Neuronal stem cell (in vitro differentiated cells): ENCODE measurements at regions not wholly inside any gene's neighbourhood (a gene's known extent, or its start where the extent isn't known, plus 50 kb on each side); places are given as distances from the start of the nearest gene placed in this dataset.

Source experiments
- DNase-seq: peaks from one replicate; pipeline ENCODE4 v3.0.0-alpha.2; 2013; ENCODE audit warnings: low spot score
- H2AFZ ChIP-seq: one replicate; pipeline ENCODE4 v1.6.1; 2013; ENCODE audit warnings: mild to moderate bottlenecking, low read length, inconsistent platforms
- H2AK5ac ChIP-seq: 2 replicates; pipeline ENCODE4 v1.6.1; 2013; ENCODE audit warnings: low read depth, mild to moderate bottlenecking, inconsistent platforms, low read length, moderate library complexity, mixed read lengths
- H2BK120ac ChIP-seq: 2 replicates; pipeline ENCODE4 v1.6.1; 2013; ENCODE audit warnings: low read depth, mild to moderate bottlenecking, inconsistent platforms, low read length, moderate library complexity, mixed read lengths
- H2BK12ac ChIP-seq: one replicate; pipeline ENCODE4 v1.6.1; 2013; ENCODE audit warnings: low read length, inconsistent platforms
- H2BK15ac ChIP-seq: 2 replicates; pipeline ENCODE4 v1.6.1; 2013; ENCODE audit warnings: mild to moderate bottlenecking, low read length, inconsistent platforms, mixed read lengths
- H2BK5ac ChIP-seq: one replicate; pipeline ENCODE4 v1.6.1; 2013; ENCODE audit warnings: inconsistent platforms, mild to moderate bottlenecking, low read length, moderate library complexity
- H3K14ac ChIP-seq: one replicate; pipeline ENCODE4 v1.6.1; 2013; ENCODE audit warnings: low read length, inconsistent platforms
- H3K18ac ChIP-seq: 2 replicates; pipeline ENCODE4 v1.6.1; 2013; ENCODE audit warnings: low read length, inconsistent platforms
- H3K23ac ChIP-seq: 2 replicates; pipeline ENCODE4 v1.6.1; 2013; ENCODE audit warnings: low read depth, mild to moderate bottlenecking, mixed read lengths, low read length, inconsistent platforms; ENCODE audit not compliant: poor library complexity
- H3K27ac ChIP-seq: replicated peaks from 3 replicates; pipeline ENCODE4 v1.5.1; 2013; ENCODE audit warnings: low read length, inconsistent platforms
- H3K27me3 ChIP-seq, 3 experiments: 2 replicates each; pipeline ENCODE4 v1.6.1; 2013; ENCODE audit warnings: low read length in 3 of 3, mild to moderate bottlenecking in 2 of 3, inconsistent platforms in 1 of 3, low read depth in 1 of 3, mixed read lengths in 1 of 3, moderate library complexity in 1 of 3; ENCODE audit not compliant: control insufficient read depth in 3 of 3, insufficient read depth in 3 of 3
- H3K36me3 ChIP-seq, 2 donors: replicated peaks in 1 of 2; 2 replicates each; pipeline ENCODE4 v1.6.1; 2013; ENCODE audit warnings: low read length in 2 of 2; ENCODE audit not compliant: control insufficient read depth in 2 of 2, insufficient read depth in 2 of 2
- H3K4ac ChIP-seq: 2 replicates; pipeline ENCODE4 v1.6.1; 2013; ENCODE audit warnings: inconsistent platforms, mild to moderate bottlenecking, low read length, moderate library complexity
- H3K4me1 ChIP-seq, 2 donors: 1 replicate in 1 of 2; 2 replicates in 1 of 2; pipeline ENCODE4 v1.6.1; 2013; ENCODE audit warnings: low read length in 2 of 2, low read depth in 1 of 2; ENCODE audit not compliant: control insufficient read depth in 2 of 2, insufficient read depth in 1 of 2
- H3K4me2 ChIP-seq: one replicate; pipeline ENCODE4 v1.6.1; 2013; ENCODE audit warnings: mild to moderate bottlenecking, low read length, inconsistent platforms; ENCODE audit not compliant: insufficient read depth, poor library complexity, severe bottlenecking
- H3K4me3 ChIP-seq, 2 donors: 2 replicates each; pipeline ENCODE4 v1.5.1; 2013; ENCODE audit warnings: low read length in 2 of 2, mild to moderate bottlenecking in 2 of 2, inconsistent platforms in 1 of 2, moderate library complexity in 1 of 2
- H3K79me1 ChIP-seq: one replicate; pipeline ENCODE4 v1.6.1; 2013; ENCODE audit warnings: low read depth, mild to moderate bottlenecking, inconsistent platforms, low read length, moderate library complexity
- H3K9ac ChIP-seq: one replicate; pipeline ENCODE4 v1.6.1; 2013; ENCODE audit warnings: mild to moderate bottlenecking, low read depth, low read length, inconsistent platforms; ENCODE audit not compliant: poor library complexity
- H3K9me3 ChIP-seq, 2 donors: replicated peaks in 1 of 2; 2 replicates each; pipeline versions ENCODE3 to v1.6.1; 2013; ENCODE audit warnings: low read length in 2 of 2, mild to moderate bottlenecking in 2 of 2, inconsistent platforms in 1 of 2, low read depth in 1 of 2, mixed read lengths in 1 of 2, moderate library complexity in 1 of 2; ENCODE audit not compliant: control insufficient read depth in 2 of 2, insufficient read depth in 1 of 2
- H4K8ac ChIP-seq: one replicate; pipeline ENCODE4 v1.6.1; 2013; ENCODE audit warnings: low read depth, mild to moderate bottlenecking, inconsistent platforms, low read length, moderate library complexity
- H4K91ac ChIP-seq: one replicate; pipeline ENCODE4 v1.6.1; 2013; ENCODE audit warnings: low read length, low read depth, mild to moderate bottlenecking, inconsistent platforms; ENCODE audit not compliant: poor library complexity
- WGBS, 2 donors: extraction: QIAGEN DNeasy Blood & Tissue Kit; methylation state at CpG; one replicate each; pipeline ENCODE4 v1.1.7; 2013; ENCODE audit warnings: missing lambda C conversion rate in 2 of 2, mixed read lengths in 1 of 2; ENCODE audit not compliant: insufficient read length in 2 of 2, insufficient replicate concordance in 1 of 2; ENCODE audit errors: extremely low coverage in 2 of 2; 5-methylcytosine and 5-hydroxymethylcytosine counted together

DNA sequence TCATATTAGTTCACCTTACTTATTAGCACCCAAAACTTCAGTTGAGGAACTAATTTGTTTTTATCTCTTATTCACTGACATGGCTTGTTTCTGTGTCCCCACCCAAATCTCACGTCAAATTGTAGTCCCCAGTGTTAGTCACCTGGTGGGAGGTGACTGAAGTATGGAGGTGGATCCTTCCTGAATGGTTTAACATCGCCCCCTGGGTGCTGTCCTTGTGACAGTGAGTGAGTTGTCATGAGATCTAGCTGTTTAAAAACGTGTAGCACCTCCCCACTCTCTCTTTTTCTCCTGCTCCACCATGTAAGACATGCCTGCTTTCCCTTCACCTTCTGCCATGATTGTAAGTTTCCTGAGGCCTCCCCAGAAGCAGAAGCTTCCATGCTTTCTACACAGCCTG, 75.0 kb upstream of the HECTD2 start:
- Histone ChIP-seq H3K79me1 (no peaks in the 10 kb centered on the region), H3K27ac (no peak overlapping the region), H3K4me2 (no peak overlapping the region), H2BK15ac (no peak overlapping the region), H2AK5ac (no peak overlapping the region), H3K23ac (no peak overlapping the region), H3K9ac (no peak overlapping the region), H2BK120ac (no peak overlapping the region), H4K91ac (no peak overlapping the region), H3K4me1 (no peaks in the 10 kb centered on the region), H2BK5ac (no peak overlapping the region), H3K18ac (no peak overlapping the region), H3K4ac (no peak overlapping the region), H3K9me3 (no peaks in the 10 kb centered on the region), H3K27me3 (no peaks in the 10 kb centered on the region), H3K36me3 (no peaks in the 10 kb centered on the region), H3K14ac (no peak overlapping the region), H2AFZ (no peak overlapping the region), H3K4me3 (no peak overlapping the region), H4K8ac (no peak overlapping the region), H2BK12ac (no peak overlapping the region)
- DNase-seq: no peak
- WGBS, 2 donors: no CpG with 5 or more reads among the region's 3 CpGs

GRCh38 chr10:91339729-91340128, 70.4 kb upstream of the HECTD2 start:
- no peak for DNase-seq
- WGBS, 2 donors: no CpG with 5 or more reads among the region's 1 CpG

GRCh38 chr10:91340613-91341362, 69.4 kb upstream of the HECTD2 start:
- no peaks in the 10 kb centered on the region for H3K27me3 ChIP-seq
- no peak overlapping the region for H2AK5ac ChIP-seq
- no peak overlapping the region for H4K8ac ChIP-seq
- H2BK5ac ChIP-seq: no peak overlapping the region
- no peaks in the 10 kb centered on the region for H3K79me1 ChIP-seq
- H3K4me2 ChIP-seq: no peak overlapping the region
- no peak overlapping the region for H3K18ac ChIP-seq
- no peak overlapping the region for H2BK120ac ChIP-seq
- 100% methylated on average over 1 of the region's 8 CpGs; no CpG with 5 or more reads in 1 of the 2 donors for WGBS, 2 donors
- H3K36me3 ChIP-seq: no peaks in the 10 kb centered on the region
- H3K4ac ChIP-seq: no peak overlapping the region
- no peak overlapping the region for H2BK15ac ChIP-seq
- H3K9me3 ChIP-seq: no peaks in the 10 kb centered on the region
- no peak for DNase-seq
- H3K14ac ChIP-seq: no peak overlapping the region
- H3K27ac ChIP-seq: peak overlapping the region; percentile 13
- H2BK12ac ChIP-seq: no peak overlapping the region
- no peak overlapping the region for H4K91ac ChIP-seq
- no peak overlapping the region for H3K23ac ChIP-seq
- H3K4me3 ChIP-seq: no peak overlapping the region
- no peak overlapping the region for H3K9ac ChIP-seq
- peaks cover 0 to 6% of the 10 kb centered on the region in 2 donors for H3K4me1 ChIP-seq
- H2AFZ ChIP-seq: no peak overlapping the region

More at GRCh38 chr10:91339729-91340128, 70.4 kb upstream of the HECTD2 start:
- peaks cover 0 to 6% of the 10 kb centered on the region in 2 donors for H3K4me1 ChIP-seq
- no peaks in the 10 kb centered on the region for H3K27me3 ChIP-seq
- H3K4me2 ChIP-seq: no peak overlapping the region
- H2BK15ac ChIP-seq: no peak overlapping the region
- H2BK120ac ChIP-seq: no peak overlapping the region
- H3K36me3 ChIP-seq: no peaks in the 10 kb centered on the region
- no peak overlapping the region for H3K18ac ChIP-seq
- H2BK12ac ChIP-seq: no peak overlapping the region
- no peak overlapping the region for H3K4ac ChIP-seq
- H3K23ac ChIP-seq: no peak overlapping the region
- no peak overlapping the region for H3K27ac ChIP-seq
- no peak overlapping the region for H3K14ac ChIP-seq
- no peak overlapping the region for H3K9ac ChIP-seq
- no peaks in the 10 kb centered on the region for H3K79me1 ChIP-seq
- H4K91ac ChIP-seq: no peak overlapping the region
- H4K8ac ChIP-seq: no peak overlapping the region
- no peak overlapping the region for H2BK5ac ChIP-seq
- H3K4me3 ChIP-seq: no peak overlapping the region
- H2AFZ ChIP-seq: no peak overlapping the region
- H2AK5ac ChIP-seq: no peak overlapping the region
- no peaks in the 10 kb centered on the region for H3K9me3 ChIP-seq

- Histone ChIP-seq H2AK5ac (no peak overlapping the region), H3K14ac (no peak overlapping the region), H2AFZ (no peak overlapping the region), H3K27ac (no peak overlapping the region), H3K23ac (no peak overlapping the region), H2BK120ac (no peak overlapping the region), H4K91ac (no peak overlapping the region), H2BK5ac (no peak overlapping the region), H3K36me3 (no peaks in the 10 kb centered on the region), H3K9ac (no peak overlapping the region), H3K4me3 (no peak overlapping the region), H2BK15ac (no peak overlapping the region), H3K79me1 (no peaks in the 10 kb centered on the region), H4K8ac (no peak overlapping the region), H3K4ac (no peak overlapping the region), H3K18ac (no peak overlapping the region), H3K27me3 (no peaks in the 10 kb centered on the region), H2BK12ac (no peak overlapping the region), H3K9me3 (no peaks in the 10 kb centered on the region), H3K4me1 (peaks cover 0 to 6% of the 10 kb centered on the region in 2 donors), H3K4me2 (no peak overlapping the region)
- DNase-seq: no peak
Measured at GRCh38 chr10:91341686-91342085, 68.5 kb upstream of the HECTD2 start.
